Fibroblast of skin of right quadriceps (primary cell): ENCODE measurements at regions not wholly inside any gene's neighbourhood (a gene's known extent, or its start where the extent isn't known, plus 50 kb on each side); places are given as distances from the start of the nearest gene placed in this dataset.
"Not testable (repeated sequence)": the region's sequence is repeated elsewhere in the genome, so short reads cannot be mapped to it uniquely, and the experiment has no call there.

Experiments
- DNase-seq: peaks from one replicate; pipeline ENCODE4 v3.0.0-alpha.2; 2013

DNA sequence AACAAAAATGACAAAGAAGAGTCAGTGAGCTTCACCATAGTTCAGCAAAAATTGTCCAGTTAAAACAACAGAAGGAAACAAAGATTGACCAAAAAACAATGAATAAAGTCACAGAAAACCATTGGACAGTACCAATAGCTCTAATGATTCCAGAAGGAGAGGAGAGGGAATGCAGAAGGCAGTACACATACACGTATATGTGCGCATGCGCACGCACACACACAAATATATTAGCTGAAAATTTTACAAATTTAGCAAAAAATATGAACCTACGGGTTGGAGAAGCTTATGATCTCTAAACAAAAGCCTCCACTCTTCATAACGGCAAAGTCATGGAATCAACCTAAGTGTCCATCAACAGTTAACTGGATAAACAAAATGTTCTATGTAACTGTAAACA is 120.3 kb upstream of the MON1B start:
- DNase-seq = no peak

DNA sequence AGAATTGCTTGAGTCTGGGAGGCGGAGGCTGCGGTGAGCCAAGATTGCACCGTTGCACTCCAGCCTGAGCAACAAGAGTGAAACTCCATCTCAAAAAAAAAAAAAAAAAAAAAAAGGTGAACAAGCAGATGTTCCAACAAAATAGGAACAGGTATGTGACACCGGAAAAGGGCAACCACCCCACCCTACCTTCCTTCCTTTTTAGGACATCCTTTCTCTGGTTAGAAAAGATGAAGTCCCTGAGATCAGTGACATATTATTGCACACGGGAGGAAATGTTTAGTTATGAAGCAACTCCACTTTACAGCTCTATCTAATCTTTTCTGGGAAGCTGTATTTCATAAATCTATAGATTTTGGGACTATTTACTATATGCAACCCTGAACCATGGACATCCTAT is 114.2 kb upstream of the MON1B start:
- DNase-seq = no peak

DNA sequence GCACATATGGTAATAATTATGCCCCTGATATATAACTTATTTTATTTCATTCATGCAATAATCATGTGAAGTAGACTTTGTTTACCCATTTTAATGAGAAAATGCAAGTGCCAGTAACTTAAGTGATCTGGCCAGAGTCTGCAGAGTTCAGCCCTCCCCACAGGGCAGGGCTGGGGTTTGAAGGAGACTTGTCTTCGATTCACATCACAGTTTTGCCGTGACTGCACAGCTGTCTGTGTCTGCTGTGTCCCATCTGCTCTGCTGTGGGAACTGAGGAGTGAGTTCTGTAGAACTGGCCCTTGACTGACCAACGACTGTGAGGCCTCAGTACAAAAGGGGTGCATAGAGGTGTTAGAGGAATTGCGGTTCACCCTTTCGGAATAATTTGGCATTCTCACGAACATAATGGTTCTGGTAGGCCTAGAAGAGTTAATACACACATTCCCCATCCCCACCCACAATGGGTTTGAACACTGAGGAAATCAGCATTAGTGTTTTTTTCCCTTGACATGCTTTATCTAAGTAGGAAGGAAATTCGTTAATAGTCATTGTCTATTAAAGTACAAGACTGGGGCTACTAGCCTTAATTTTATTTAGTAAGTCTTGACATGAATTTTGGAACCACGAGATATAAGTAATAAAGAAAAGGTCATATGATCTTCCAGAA is 113.6 kb upstream of the MON1B start:
- no peak for DNase-seq

DNA sequence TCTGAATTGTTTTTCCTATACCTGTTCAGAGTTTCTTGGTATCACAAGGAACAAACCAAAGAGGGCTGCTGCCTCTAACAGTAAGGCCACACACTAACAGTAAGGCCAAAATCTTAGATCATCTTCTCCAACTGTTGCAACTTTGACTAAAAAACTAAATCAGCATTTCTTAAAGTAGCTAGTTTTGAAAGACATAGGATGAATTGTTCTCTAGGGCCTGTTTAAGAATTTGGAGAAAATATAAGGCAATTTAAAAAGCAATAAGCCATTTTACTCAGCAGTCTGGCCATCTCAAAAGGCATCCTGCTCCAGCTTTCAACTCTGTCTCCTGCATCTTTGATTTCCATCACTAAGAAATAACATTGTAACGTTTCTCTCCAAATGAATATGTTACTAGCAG is 105.0 kb upstream of the MON1B start:
- DNase-seq = no peak

DNA sequence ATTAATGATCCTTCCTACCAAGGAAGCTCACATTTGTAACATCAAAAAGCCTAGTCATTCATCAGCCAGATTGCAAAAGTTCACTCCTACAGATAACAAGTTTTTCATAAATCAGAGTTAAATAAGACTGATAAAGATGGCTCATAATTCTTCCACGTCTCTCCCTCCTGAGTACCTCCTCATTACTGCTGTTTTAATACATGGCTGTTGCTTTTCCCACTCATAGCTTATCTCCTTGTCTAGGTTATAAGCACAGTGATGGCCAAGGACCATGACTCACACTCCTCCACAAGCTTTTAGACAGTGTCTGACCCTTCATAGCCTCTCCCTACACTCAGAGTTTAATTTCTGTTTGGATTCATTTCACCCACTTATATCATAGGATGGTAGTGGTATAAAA is 100.9 kb upstream of the MON1B start:
- DNase-seq = no peak

DNA sequence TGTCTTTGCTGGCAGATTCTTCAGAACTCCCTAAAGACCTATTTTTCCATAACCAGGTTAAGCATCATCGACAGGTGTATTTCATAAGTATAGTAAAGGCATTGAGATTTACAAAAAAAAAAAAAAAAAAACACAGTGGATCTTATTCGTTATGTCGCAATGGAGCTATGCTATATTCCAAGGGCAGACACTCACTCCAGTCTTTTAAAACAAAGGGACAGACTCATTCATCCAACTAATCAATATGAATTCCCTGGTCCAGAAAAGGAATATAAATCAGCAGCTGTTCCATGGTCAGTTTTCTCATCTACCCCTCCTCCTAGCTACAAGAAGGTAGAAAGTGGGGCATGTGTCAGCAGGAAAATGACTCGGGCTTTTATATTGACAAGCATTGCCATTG is 97.7 kb upstream of the MON1B start:
- no peak for DNase-seq

DNA sequence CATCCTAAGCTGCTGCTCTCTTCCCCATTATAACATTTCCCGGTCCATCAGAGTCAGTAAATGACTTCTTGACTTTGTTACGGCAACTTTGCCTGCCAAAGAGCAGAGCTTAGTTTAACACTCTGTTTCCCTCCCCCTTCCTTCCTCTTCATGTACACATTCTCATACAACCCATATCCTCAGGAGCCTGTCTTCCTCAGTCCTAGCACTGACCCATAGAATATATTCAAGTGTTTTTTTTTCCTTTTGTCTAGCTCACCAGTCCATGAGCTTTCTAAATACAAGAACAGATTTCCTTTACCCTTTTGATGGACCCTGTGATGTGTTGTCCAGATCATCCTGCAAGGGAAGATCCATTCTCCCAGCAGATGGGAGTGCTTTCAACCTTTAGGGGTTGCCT is 97.0 kb upstream of the MON1B start:
- DNase-seq = no peak

DNA sequence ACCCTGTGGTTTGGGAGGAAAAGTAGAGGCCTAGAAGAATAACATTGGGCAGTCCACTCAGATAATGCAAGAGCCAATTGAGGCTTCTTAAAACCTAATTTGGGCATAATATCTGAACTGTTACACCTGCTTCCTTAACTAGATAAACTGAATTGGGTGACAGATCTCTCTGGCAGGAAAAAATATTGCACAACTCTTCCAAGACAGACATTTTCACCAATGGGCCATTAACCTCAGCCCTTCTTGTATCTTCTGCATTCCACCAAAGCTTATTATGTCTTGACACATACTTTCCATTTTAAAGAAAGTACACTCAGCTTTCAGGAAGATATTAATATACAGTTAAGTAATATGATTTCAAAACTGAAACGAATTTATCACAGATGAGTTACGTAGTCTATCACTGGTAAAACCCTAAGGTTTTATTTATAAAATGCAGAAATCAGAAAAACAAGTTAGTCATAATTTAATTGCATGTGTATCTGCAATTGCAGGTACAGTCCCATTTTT is 79.9 kb upstream of the MON1B start:
- DNase-seq = no peak

DNA sequence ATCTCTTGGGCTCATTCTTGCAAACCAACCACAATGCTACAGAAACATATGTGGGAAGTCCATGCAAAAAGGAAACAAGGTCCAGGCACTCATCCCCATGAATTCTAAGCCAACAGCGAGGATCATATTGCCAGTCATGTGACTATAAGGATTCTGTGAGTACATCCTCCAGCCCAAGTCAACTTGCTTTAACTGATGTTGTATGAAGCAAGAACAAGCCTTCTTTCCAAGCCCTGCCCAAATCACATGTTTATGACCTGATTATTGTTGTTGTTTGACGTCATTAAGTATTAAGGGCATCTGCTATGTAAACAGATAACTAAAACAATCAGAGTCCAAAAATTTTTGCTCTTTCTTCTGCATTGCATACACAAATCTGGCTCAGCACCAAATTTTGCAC is 78.2 kb upstream of the MON1B start:
- no peak for DNase-seq

DNA sequence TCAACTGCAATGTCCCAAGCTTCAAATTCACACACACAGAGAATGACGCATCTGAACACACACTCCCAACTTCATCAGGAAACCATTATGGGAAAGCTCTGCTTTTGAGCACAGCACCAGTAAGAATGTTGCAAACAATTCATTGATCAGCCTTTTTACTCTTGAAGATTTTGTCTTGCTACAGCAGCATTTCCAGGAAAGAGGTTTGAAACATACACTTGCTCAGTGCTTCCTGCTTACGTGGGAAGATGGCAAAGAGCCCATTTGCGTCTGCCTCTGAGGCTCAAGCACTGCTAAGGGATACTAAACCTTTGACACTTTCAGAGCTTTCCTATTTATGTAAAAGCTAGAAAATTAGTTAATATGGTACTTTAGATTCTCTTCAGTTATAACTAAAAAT is 77.2 kb upstream of the MON1B start:
- DNase-seq = no peak

DNA sequence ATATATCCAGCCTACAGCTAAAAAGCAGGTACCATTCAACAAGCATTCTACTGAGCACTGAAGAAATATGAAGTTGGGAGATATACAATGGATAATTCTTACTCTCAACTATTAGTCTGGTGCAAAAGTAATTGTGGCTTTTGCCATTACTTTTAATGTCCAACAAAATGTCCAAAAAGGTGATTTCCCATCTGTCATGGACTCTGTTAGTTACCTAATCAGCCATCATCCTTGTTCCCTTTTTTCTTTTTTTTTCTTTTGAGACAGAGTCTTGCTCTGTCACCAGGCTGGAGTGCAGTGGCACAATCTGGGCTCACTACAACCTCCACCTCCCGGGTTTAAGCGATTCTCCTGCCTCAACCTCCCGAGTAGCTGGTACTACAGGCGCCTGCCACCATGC is 76.6 kb upstream of the MON1B start:
- DNase-seq = not testable (repeated sequence)

DNA sequence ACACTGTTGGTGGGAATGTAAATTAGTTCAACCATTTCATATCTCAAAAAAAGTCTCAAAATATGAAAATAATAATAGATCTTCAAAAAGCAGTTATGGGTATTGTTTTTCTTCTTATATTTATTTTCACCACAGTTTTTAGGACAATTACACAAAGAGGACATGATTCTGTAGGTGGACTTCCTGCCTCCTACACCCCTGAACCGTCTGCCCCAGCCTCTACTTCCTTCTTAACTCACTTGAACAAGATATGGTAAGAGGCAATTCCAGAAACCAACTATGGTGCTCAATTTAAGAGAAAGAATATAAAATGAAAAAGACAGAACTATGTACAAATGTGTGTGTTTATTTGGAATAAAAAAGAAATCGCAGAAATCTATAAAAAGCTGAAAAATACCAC is 74.1 kb upstream of the MON1B start:
- DNase-seq = no peak

DNA sequence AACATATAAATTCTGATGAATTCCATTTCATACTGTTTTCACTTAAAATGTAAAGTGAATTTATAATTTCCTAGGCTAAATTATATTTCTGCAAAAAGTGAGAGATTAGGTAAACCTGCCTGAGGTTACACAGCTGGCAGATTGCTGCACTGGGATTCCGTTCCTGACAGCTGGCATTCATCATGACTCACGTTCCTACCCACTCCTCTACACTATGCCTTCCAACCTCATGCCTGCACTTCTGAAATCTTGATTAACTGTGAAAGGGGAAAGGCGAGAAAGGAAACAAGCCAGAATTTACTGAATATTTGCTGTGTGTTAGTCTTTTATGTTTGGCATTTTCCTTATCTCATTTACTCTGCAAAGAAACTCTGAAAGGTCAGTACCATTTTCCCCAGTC is 73.3 kb upstream of the MON1B start:
- DNase-seq = no peak

DNA sequence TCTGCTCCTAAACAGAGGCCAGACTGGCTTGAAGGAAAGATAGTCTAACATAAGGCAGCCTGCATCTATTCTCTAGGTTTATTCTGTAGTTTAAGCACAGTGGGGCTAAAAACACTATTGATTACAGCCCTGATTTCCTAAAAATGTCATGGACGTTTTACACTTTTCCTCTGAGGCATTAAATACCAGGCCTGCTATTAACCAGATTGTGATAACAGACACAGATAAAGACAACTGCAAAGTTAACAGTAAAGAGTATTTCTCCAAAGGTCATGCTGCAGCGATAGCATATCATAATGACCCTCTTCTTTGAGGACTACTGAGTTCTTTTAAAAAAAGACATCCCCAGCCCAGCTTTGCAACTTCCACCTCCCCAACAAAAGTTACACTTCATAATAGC is 59.6 kb upstream of the MON1B start:
- no peak for DNase-seq

DNA sequence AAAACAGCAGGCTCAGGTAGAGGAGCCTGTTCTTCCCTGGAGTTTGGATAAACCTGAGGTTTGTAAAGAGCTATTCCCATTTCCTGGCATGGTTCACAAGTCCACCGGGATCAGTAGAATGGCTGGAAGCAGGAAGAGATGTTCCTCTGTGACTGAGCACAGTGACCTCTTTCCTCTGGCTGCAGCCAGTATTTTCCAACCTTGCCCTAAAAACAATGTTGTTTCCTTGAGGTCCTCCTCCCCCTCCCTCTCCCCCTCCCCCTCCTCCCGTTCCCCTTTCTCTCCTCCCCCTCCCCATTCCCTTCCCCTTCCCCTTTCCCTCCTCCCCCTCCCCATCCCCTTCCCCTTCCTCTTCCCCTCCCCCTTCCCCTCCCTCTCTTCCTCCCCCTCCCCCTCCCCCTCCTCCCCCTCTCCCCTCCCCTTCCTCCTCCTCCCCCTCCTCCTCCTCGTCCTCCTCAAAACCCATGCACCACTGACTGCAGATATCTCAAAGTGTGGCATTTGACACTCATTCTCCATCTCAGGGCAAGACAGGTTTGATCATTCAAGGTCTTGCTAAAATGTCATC is 58.9 kb upstream of the MON1B start:
- no peak for DNase-seq

DNA sequence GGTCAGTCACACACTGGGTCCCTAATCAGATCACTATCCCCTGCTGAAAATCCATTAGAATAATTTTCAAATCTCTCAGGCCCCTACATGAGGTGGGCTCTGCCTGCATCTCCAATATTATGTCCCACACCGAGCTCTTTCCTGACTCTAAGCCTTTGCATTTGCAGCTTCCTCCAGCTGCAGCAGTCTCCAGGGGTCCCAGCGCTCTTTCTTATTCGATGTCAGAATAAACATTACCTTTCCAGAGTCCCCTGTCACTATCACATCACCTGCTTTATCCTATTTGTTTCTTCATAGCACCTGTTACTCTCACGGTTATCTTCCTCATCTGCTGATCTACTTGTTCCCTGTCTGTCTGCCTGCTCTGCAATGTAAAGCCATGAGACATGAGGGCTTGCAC is 57.3 kb upstream of the MON1B start:
- DNase-seq = no peak

DNA sequence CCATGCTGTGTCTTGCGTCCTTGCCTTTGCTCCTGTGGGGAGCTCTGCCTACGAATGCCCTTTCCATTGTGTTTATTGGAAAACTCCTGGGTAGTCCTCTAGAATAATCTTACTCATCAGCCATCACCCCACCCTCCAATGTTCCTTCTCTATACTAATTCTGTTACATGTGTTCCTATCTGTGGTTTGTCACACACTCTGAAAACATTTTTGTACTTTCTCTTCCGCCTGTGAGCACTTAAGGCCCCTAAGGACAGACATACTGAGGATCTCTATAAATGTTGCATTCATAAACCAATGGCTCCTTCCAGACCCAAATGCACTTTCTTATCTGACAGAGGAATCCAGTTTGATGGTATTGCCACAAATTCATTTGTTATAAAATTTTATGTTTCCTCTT is 53.9 kb upstream of the MON1B start:
- DNase-seq = no peak
